HEK293T (cell line): ENCODE measurements at regions not wholly inside any gene's neighbourhood (a gene's known extent, or its start where the extent isn't known, plus 50 kb on each side); places are given as distances from the start of the nearest gene placed in this dataset.

ENCODE experiments used
- ELF4 ChIP-seq: fragments of 450-650 bp; IDR thresholded peaks from 2 replicates; pipeline ENCODE4 v1.6.1; 2017; ENCODE audit warnings: antibody characterized with exemption
- FOXA1 ChIP-seq: fragments of 450-650 bp; IDR thresholded peaks from 2 replicates; pipeline ENCODE4 v1.6.1; 2016; ENCODE audit warnings: mild to moderate bottlenecking
- NFRKB ChIP-seq: fragments of 450-650 bp; IDR thresholded peaks from 2 replicates; pipeline ENCODE4 v1.6.1; 2016; ENCODE audit warnings: mild to moderate bottlenecking, moderate library complexity

- TF ChIP-seq NFRKB (no peak), ELF4 (no peak), FOXA1 (no peak)
Observed at GRCh38 chr2:4324531-4324930, 621.2 kb downstream of the DCDC2C start.
